Fibroblast of upper back skin (primary cell): ENCODE measurements at regions not wholly inside any gene's neighbourhood (a gene's known extent, or its start where the extent isn't known, plus 50 kb on each side); places are given as distances from the start of the nearest gene placed in this dataset.

Source experiments
- DNase-seq: peaks from one replicate; pipeline ENCODE4 v3.0.0-alpha.2; 2013

DNA sequence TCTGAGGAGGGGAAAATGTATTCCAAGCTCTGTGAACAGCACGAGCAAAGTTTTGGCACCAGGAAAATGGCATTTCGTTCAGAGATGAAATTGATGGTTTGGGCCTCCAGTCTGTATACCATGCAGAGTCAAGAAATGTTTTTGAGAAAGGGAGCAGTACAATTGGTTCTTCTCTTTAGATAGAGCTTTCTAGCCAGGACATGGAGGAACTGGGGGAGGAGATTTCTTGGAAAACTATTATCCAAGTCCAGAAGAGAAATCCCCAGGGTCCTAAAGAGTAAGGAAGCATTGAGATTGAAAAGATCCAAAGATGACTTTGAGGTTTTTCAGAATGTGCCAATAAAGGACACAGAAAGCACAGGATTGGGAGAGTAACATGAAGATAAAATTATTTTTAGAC is 432.4 kb downstream of the TNS1 start:
- DNase-seq: no peak

DNA sequence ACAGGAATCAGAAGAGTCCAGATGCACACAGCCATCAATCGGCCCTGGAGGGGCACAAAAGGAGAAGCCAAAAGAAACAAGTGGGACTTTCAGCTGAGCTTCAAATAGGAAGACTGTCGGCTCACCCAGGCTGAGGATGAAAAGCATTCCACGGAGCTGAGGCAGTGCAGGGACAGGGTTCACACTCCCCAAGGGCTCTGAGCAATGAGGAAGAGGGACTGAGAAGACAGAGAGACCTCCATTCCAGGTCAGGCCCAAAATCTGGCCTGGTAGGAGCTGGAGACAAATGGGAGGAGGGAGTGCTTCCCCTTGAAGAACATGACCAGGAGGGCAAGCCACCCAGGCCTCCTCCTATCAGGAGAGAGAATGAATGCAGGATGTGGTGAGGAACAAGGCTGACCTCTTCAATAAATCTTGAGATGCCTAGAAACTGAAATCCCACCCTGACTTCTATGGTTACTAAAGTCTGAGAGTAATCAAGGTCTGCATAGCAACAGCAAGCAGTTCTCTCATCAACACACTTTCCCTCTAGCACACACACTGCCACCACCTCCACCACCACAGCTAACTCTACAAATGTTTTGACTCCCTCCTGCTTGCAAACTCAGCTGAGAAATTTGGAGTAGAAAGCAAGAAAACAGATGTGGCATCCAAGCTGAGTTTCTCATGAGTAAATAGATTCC is 434.4 kb downstream of the TNS1 start:
- peak; percentile 89 for DNase-seq

DNA sequence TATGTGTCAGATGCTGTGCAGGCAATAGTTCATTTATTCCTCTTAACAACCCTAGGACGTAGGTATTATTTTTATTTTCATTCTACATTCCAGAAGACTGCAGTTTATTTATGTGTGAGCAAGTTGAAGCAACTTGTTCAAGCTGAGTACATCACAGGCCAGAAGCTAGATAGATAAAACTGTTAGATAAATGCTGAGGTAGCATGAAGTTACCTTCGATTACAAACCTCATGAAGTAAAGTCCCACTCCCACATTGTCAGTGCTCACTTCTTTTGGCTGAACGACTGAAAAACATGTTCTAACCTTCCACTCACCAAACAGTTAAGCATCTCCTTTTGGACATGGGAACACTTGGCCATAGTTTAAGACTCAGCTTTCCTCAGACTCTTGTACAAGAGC is 439.2 kb downstream of the TNS1 start:
- DNase-seq: no peak

DNA sequence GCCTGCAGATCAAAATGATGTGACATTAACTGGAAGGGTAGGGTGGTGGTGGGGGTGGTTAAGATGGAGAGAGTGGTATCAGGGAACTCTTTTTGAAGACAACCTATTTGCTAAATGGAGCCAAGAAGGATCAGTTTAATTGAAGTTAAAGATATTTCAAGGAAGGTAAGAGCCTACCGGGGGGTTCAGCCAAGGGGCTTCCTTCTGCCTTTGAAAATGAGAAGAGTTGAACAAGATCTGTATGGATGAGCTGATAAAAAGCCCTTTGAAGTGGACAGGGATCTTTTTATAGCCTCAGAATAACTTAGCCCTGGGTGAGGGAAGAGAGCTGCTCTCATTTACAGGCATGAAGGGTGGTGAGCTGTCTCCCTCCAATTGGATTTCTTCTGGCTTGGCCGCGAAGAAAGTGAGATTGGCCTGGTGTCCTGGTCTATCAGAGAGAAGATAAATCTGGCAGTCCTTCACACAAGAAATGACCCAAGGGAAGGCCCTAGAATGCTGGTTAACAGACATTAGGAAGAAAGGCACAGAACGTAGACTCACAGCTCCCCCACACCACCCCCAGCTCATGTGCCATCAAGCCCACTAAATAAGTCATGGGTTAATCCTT is 439.8 kb downstream of the TNS1 start:
- no peak for DNase-seq

DNA sequence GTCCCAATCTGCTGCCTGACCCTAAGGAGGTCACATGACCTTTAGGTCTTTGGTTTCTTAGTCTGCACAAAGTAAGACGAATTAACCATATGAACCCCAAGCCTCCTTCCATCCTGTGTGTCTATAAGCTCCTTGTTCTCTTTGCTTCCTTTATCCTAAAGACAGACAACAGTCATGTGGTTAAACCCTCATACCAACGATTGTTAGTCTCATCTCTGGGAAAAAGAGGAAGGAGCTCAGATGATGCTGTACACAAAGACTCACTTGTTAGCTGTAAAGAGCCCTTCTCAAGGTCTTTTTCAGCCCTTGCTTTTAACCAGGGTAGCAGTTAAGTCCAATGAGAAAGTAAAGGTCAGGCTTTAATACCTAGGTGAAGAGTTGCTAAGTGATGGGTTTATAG is 443.7 kb downstream of the TNS1 start:
- no peak for DNase-seq

DNA sequence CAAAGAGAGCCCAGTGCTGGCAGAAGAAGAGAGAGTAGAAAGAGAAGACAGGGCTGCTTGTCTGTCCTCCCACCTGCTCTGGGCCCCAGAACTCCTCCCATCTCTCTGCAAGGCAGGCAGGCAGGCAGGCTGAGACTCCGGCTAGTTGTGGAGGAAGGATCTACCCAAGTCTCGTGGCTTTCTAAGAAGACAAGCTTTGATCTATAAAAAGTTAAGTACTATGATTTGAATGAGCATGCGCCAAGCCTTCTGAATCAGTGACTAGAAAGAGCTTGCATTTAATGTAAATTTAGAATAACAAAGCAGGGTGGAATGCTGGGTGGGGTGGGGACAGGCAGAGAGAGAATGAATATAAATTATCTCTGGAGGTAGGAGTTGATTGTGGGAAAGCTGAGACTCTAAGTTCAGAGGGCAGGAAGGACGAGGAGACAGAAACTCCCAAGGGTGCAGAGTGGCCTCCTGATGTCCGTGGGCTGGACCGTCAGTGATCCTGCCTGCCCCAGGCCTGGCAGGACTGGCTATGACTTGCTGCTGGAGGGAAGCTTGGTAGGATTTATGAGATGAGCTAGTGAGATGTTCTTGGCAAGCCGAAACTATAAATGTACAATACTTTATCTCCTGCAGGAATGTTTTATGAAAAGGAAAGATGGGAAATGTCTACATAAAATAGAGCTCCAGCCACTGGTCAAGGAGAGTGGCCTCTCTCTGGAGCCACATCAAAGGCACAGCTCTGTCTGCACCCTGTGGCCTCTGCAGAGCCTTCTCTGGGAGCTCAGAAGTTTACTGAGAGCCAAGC is 447.5 kb downstream of the TNS1 start:
- peak; percentile 69 for DNase-seq

DNA sequence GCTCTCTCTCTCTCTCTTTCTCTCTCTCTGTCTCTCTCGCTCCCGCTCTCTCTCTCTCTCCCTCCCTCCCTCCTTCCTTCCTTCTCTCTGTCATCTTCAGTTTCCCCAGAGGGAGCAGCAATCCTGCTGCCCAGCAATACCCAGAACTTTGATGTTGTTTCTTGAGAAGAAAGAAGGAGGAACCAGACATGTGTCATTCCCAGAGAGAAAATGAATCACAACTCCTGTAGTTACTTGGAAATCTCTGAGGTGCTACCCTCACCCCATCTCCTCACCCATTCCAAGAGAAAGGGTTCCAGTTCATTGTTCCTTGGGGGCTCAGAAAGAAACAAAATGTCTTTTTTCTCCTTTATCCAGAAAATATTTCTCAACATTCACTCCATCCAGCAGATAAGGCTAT is 449.1 kb downstream of the TNS1 start:
- peak; percentile 16 for DNase-seq

DNA sequence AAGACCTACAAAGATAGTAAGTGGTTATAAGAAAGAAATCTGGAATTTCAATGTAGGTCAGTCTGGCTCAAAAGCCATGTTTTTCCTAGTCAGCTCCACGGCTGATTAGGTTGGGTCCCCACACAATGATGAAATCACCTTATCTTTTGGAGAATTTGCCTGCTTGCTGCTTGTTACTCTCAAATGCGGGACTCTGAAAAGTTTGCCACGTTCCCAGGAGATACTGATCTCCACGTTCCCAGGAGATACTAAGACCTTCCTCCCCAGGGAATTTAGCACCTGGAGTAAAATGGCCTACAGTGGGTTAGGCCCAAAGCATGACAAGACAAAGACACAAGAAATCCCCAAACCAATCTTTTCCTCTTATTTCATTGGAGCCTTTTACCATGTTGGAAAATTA is 449.6 kb downstream of the TNS1 start:
- no peak for DNase-seq

DNA sequence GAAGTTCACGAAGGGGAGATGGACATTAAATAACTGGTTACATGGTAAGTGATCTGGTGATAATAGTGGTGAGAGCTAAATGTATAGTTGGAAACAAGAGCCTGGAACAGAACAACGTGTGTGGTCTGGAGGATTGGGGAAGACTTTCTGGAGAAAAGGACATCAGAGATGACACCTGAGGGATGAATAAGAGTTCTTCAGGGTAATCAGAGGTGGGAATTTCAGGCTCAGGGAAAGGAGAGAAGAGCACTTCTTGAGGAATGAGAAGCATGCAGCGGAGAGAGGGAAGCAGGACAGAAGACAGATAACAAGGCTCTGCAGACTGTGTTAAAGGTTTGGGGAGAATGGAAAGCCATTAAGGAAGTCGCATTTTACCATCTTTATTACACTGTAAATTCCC is 450.7 kb downstream of the TNS1 start:
- no peak for DNase-seq

DNA sequence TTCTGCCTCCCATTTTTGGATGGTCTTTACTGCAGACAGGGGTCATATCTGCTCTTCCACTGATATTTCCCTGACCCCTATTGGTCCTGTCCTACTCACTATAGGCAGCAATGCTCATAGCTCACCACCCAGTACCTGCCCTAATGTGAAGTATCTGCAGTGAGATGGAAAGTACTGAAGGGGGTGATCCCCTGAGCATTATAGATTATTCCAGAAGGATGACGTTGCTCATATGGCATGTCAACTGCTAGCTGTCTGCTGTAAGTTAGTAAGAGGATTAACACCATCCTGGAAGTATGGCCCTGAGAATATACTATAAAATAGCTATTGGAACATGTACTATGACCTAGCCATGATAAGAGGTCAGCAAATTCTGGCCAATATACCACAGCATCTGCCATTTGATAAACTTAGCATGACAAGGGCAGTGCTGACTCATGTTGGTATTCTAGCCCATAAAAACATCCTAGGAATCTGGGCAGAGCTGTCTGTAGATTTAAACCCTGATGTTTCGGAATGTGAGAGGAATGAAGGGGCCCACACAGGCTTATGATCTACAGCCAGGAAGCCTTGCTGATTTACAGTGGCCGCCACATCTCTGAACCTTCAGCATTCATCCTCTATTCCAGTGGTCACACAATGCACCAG is 451.4 kb downstream of the TNS1 start:
- peak; percentile 88 for DNase-seq

DNA sequence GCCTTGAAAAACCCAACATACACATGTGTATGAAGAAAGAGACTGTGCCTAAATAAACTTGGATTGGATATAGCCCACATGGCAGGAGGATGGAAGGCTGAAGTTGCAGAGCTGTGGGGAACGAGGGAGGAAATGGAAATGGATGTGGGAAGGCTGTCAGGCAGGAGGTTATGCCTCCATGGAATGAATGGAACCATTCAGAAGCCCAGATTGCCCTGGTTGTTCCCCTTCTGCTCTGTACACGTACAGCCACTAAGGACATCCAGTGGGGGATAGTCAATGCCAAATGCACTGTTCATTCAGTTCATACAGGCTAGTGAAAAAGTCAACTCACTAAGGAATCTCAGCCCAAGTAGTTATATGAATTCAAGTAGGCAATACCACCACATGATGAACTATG is 463.7 kb downstream of the TNS1 start:
- no peak for DNase-seq

DNA sequence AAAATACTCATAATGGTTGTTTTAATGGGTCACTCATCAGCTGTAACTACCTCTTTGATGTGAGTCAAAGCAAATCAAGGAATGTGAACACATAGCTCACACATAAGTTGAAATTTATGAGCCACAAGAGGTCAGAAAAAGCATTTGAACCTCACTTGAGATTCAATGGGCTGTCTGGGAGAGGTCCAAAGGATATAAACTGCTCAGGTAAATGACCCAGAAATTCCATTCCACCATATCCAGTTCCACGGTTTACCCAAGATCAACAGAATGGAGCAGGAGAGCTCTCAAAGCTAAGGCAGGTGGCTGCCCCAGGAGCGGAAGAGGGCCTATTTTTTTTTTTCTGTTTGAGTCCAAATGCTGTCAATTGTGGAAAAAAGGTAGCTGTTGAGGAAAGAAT is 464.1 kb downstream of the TNS1 start:
- peak; percentile 36 for DNase-seq

DNA sequence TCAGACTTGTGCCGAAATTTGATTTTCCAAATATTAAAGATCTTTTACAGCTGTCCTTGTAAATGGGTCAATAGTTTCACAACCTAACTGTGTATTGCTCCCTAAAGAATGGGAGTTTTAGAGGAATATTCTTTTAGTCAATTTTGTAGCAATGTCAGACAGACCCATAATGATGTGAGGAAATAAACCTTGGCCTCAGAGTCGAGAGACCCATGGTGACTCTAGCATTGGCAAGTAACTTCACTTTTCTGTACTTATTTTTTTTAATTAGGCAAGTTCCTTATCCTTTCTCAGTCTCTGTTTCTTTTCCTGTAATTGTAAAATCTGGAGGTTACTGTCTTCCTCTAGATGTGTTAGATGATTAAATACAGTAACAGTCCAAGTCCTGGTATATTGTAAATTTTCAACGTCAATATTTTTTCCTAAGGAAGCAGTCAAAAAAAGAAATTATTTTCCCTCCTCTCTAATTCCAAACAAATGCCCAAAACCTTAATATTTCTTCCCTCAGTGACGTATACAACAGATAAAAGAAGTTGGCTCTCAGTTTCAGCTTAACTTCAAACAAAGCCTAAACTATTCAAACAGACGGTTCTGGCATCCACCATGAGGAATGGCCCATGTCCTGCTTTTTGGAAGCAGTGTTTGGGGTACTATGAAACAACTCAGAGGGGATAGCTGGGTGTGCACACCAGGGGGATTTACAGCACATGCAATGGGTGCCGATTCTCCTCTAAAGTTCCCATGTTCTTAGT is 466.7 kb downstream of the TNS1 start:
- no peak for DNase-seq

DNA sequence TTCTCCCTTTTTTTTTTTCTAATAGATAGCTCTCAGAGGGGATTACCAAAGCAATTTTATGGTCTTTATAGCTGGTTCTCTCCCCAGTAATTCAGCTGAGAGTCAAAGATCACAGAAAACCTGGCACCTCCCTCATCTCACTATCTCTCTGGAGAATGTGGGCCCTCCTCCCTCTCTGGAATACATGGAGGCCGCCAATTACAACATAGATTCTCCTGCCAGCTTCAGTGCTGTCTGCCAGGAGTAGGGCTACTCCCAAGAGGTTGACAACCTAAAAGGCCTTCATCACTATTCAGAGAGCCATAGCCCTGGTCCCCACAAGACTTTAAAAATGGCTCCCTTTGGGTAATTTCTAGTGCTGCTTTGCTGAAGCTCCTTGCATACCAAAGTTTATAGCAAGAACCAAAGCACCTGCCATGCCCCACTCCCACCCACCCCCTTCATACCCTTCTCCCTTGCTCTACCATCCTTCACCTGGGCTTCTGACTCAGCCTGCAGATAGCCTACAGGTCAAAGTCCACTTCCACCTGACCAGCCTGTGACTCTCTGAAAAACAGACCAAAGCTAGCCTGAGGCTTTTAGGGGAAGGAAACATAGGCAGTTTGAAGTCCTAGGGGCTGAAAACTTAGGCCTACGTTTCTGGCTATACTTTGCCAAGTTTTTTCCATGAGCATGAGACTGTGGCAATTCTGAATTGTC is 472.3 kb downstream of the TNS1 start:
- no peak for DNase-seq

DNA sequence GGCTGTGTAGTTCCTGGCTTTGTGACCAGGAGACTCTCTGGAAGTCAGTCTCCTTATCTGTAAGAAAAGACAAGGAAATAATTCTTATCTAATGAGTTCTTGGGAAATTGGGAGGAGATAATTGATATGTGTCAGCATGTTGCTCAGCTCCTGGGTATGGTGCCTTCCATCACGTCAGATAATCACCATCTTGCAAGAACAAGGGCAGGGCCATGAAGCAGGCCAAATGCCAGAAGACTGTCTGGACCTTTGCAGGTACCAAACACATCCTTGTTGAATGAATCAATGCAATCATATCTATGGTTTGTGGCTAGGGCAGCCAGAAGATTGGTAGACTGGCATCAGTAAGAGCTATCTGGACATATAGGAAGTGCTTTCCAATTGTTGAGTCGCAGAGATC is 473.5 kb downstream of the TNS1 start:
- no peak for DNase-seq

DNA sequence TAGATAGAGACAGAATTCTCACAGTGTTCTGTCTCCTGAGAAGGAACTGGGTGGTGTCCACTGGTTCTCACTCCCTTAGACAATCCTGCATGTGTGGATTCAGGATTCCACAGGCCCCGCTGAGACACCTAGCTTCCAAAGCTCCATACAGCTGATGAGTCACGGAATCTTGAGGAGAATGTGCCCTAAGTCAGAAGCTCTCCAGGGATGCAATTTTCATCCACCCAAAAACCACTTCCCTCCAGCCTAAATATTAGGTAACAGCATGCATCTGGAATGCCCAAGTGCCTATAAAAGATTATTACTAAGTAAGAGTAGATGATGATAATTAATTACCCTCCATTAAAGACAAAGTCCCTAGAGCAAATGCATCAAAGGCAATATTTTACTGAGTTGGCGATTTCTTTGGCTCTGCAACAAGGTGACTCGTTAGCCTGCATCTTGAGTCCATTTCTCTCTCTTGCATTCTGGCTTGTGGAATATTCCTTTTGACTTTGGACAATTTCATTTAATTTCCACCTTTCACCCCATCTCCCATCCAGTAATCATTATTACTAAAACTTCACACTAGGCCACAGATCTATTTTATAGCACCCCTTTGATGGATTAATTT is 475.1 kb downstream of the TNS1 start:
- DNase-seq: peak; percentile 91

DNA sequence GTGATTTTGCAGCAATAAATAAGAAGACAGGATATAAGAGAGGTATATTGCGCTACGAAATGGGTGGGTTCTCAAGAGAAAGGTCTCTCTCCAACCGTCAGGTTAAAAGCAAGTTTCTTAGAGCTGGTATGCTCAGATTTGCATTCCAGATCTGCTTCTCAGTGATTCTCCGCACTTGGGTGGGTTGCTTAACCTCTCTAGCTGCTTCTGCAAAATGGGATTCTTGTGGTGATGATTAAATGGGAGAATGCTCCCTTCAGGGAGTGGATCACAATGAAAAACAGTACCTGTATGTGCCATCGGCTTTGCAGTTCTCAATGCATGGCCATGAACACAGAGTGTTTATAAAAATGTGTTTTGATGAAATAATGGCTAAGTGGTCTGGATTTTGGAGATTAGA is 477.7 kb downstream of the TNS1 start:
- no peak for DNase-seq

DNA sequence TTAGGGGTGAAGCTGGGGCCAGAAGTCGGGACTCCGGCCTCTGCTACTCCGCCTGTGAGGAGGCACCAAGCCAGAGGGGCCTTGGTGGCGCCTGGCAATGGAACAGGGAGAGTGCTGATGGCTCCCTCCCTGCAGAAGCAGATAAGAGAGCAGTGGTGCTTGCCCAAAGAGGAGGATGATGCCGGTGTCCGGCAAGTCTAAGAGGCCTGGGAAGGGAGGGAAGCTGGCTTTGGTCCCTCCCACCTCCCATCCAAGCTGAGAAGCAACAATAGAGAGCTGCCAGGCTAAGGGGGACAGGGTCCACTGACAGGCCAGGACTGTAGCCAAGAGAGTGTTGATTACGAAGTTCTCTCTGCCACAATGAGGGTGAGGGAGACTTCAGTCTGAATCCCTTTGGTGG is 479.5 kb downstream of the TNS1 start:
- DNase-seq: no peak

DNA sequence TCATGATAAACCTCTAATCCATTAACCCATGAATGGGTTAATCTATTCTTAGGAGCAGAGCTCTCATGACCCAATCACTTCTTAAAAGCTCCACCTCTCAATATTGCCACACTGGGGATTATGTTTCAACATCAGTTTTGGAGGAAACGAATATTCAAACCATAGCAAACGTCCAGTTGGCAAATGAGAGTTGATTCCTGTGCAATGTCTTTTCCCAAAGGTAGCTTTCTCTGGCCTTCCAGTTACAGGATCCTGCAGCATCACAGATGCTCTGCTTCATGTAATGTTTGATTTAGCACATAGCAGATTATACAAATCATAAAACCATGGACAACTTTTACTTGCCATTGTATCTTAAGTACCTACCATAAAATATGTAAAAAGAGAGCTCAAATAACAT is 481.0 kb downstream of the TNS1 start:
- DNase-seq: no peak

DNA sequence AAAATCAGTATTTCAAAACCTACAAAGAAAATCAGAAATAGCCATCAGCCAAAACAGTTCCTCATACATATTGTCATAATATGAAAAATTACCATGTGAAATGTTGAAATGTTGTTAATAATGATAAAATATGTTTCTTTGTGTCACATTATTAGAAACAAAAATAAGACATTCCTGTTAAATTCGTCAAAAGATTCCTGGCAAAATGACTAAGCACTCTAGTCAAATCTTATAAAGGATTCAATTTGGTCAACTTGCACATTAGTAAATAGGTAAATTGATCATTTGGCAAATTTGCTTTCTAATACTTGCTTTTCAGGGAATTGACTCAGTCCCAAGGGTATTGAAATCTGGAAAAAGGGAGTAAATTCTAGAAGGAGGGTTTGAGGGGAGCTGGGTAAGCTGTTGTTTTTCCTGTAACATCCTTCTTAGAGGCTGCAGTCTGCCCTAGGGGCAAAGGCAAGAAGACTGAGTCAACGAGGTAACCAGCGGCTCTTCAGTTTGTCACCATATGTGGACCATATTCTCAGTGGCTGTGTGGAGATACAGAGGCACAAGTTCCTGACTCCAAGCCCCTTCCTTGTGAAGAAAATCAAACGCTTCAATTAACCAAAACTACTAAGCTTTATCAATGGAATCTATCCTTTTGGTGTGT is 482.3 kb downstream of the TNS1 start:
- DNase-seq: peak; percentile 46

DNA sequence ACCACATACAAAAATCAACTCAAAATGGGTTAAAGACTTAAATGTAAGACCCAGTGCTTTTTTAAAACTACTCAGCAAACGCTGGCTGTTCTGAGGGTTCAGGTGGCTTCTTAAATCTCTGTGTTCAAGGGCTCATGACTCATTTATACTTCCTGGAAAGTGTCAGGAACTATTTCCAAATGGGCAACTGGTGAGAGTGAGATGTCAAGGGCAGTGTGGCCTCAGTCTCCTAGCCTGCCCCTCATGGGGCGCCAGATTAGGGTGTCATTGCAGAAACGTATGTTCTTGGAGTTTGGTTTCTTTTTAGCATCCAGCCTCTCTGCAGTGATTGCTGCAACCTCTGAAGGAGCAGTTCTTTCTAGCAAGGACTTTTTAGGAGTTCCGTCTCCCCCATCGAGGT is 485.4 kb downstream of the TNS1 start:
- no peak for DNase-seq
